AG10803 (cell line): ENCODE measurements at regions not wholly inside any gene's neighbourhood (a gene's known extent, or its start where the extent isn't known, plus 50 kb on each side); places are given as distances from the start of the nearest gene placed in this dataset.

Experiments used
- DNase-seq: peaks from one replicate; pipeline ENCODE4 v3.0.0; 2010; ENCODE audit warnings: low read depth
- H3K4me3 ChIP-seq: 2 replicates; pipeline ENCODE4 v1.5.1; 2011; ENCODE audit warnings: mild to moderate bottlenecking, low read length, control low read depth
- CTCF ChIP-seq: conservative IDR thresholded peaks from 2 replicates; pipeline ENCODE4 v1.5.1; 2011; ENCODE audit warnings: mild to moderate bottlenecking, low read length, control low read depth, inconsistent platforms

- TF ChIP-seq CTCF: no peak
- DNase-seq: no peak
- H3K4me3 ChIP-seq: no peak overlapping the region
Observed at GRCh38 chr4:133524369-133524768, 375.3 kb downstream of the PCDH10 start.

- no peak for TF ChIP-seq CTCF
- no peak for DNase-seq
- no peak overlapping the region for H3K4me3 ChIP-seq
Observed at GRCh38 chr4:133513901-133514300, 364.8 kb downstream of the PCDH10 start.

GRCh38 chr4:133498149-133498548, 349.1 kb downstream of the PCDH10 start:
- TF ChIP-seq CTCF: no peak
- no peak overlapping the region for H3K4me3 ChIP-seq

GRCh38 chr4:133493776-133494175, 344.7 kb downstream of the PCDH10 start:
- TF ChIP-seq CTCF: no peak
- DNase-seq: no peak
- no peak overlapping the region for H3K4me3 ChIP-seq

More at GRCh38 chr4:133498149-133498548, 349.1 kb downstream of the PCDH10 start:
- DNase-seq: no peak

- TF ChIP-seq CTCF: no peak
- DNase-seq: no peak
- H3K4me3 ChIP-seq: no peak overlapping the region
Observed at GRCh38 chr4:133493241-133493640, 344.1 kb downstream of the PCDH10 start.

- TF ChIP-seq CTCF: no peak
- H3K4me3 ChIP-seq: no peak overlapping the region
- no peak for DNase-seq
Observed at GRCh38 chr4:133484287-133484686, 335.2 kb downstream of the PCDH10 start.

- TF ChIP-seq CTCF: 0 out of 2 replicates have a peak, but pooled peaks have one; percentile 1
- DNase-seq: no peak
- H3K4me3 ChIP-seq: no peak overlapping the region
Observed at GRCh38 chr4:133483600-133484246, 334.6 kb downstream of the PCDH10 start.
